ENCODE measurements at regions not wholly inside any gene's neighbourhood (a gene's known extent, or its start where the extent isn't known, plus 50 kb on each side); places are given as distances from the start of the nearest gene placed in this dataset.
A peak's percentile ranks its signal among the peaks of the same experiment; 100 is the strongest.

DNA sequence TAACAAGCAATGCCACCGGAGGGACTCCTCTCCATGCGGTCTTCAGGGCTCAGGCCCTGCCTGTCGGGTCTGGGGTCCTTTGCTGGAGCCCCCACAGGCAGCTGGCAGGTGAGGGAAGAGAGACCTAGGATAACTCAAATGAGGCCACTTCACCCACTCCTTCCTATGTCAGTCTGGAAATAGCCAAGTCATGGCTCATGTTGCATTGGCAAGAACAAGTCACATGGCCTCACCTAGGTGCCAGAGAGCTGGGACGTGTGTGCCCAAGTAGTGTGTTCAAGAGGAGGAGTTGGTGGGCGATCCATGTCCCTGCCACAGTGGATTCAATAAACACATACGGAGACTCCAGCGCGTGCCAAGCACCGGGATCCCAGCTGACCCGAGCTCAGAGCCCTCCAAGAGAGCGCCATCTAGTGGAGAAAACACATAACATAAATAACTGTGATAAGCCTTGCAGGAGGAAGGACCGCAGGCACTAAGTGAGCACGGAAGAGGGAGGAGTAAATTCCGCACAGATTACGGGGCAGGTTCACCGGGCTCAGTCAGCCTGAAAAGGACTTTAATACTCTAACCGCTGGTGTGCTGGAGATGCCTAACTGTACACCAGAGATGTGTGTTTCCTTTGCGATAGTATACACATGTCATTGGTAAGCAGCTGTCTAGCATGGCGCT, 580.8 kb downstream of the CCDC171 start:
- peak; percentile 47 for DNase-seq (ENCODE audit: low spot score)

DNA sequence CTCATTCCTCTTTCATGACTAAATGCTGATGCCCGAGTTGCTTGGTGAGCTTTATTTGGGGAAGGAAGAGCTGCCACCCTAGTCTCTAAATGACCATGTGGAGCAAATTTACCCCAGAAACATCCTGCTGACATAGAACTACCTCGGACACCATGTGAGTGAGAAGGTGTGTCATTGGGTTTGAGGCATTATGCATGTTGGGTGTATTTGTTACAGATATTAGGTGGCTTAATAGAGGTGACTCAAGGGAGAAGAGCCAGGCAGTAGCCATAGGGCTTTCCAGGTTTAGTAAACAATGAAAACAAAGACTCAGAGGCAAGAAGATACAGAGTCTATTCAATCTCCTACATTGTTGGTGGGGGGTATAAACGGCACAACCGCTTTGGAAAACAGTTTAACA, 581.5 kb downstream of the CCDC171 start:
- no peak for DNase-seq (ENCODE audit: low spot score)

DNA sequence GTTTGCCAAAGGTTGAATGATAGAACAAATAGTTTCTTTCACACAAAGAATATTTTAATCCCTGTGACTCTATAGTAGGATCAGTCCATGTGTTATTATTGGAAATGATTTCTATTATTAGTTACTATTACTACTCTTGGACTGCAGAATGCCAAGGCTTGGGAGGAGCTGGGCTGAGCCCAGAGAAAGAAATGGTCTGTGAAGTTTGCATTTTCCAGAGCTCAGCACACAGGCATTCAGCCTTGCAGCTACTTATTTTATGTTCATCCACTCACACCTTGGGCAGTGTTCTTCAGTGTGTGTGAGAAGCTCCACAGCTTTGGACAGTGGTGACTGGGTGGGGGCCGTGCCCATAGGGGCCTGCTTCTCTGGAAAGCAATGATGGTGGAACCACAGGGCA, 583.1 kb downstream of the CCDC171 start:
- no peak for DNase-seq (ENCODE audit: low spot score)

DNA sequence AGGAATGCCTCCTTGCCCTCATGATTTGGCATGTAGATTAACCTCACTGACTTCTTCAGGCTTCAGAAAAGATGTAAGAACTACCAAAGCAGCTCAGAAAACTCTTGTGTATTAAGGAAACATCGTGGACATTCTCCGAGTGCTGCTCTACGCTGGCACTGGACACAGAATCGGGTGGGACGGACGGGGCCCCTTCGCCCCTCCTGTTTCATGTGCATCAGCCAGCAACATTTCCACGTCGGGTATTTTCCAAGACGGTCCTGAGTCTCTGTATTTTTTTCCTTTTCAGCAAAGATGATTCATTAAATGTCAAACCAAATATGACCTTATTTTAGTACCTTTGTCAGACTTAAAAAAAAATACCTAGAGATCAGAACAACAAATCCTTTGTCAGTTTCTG, 583.6 kb downstream of the CCDC171 start:
- no peak for DNase-seq (ENCODE audit: low spot score)

DNA sequence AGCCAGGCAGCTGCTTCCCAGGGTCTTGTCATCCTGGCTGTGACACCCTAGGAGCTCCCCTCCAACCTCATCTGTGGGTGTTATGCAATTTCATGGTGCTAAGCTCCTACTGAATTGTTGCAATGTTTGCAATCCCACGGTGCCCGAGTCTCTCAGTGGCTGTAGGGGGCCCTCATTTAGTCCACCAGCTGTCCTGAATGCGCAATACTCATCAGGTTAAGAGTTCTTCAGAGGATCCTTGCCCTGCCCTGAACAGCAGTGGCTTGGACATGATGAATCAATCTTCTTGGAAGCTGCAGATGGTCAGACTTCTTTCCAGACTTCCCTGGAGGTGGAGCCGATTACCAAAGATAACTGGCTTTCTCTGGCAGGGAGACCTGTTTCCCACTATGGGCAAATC, 584.1 kb downstream of the CCDC171 start:
- no peak for DNase-seq (ENCODE audit: low spot score)

DNA sequence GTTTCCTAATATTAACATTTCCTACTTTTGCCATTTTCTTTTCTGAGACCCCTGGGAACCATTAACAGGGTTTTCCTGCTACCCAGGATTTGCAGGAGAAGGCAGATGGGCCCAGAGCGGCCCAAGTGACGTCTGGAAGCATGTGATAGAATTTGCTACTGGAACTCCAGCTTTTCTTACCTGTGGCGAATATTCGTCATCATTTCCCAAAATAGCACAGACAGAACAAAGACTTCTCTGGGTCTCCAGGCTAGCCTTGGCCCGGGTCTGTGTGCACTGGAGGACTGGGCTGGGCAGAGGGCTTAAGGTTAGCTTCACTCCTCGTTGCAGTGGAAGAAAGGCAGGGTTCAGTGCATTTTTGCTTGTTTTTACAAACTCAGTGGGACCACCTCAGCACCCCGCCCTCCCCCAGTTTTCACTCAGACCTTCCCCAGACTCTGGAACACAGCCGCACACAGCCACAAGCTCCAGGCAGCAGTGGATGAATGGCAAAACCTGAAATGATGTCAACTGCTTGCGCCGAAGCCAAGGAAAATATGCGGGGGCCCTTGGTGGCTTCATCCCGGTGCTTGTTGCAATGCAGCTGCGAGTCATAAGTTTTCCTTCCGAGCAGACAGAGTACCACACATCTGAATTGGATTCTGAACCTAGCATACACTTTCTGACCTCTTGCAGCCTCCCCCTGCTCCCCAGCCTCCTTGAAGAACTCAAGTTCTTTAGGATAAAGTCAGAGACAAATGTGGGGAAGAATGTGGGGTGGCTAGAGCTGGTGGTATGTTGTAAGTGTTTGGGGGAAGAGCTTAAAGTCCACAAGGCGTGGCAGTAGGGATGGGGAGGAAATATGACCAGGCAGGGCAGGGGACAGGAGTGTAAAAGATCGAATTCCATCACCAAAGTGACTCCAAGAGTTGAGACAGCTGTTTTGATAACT, 586.0 kb downstream of the CCDC171 start:
- no peak for DNase-seq (ENCODE audit: low spot score)

DNA sequence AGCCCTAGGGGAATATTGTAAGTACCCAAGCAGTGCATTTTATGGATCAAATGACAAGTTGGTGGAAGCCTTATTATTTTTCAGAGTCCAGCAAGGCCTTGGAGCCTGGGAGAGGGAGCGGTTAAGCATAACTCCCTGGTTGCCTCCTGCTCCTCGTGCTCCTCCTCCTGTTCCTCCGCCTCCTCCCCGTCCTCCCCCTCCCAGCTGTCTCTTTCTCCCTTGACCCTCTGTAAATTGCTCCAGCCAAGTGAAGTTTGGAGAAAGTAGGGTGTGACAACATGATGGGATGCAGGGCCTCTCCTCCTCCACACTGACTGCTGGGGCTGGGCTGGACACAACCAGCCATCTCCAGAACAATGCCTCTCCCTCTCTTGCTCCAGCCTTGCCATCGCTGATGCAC, 586.9 kb downstream of the CCDC171 start:
- DNase-seq (ENCODE audit: low spot score): no peak

DNA sequence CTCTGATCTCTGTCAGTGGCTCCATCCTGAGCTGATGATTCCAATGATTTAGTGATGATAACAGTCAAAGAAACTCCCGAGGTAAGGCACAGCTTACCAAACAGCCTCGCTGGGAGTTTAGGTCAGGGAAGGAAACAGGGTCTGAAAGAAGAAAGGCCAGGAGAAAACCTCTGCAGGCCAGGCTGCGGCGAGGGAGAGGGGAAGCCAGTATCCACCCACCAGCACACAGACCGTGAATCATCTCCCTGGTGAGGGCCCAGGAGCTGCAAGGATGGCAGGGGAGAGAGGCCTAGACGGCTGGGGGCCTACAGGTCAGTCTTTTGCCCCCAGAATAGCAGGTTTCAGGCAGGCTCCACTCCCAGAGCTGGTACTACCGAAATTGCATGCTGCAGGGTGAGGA, 590.5 kb downstream of the CCDC171 start:
- no peak for DNase-seq (ENCODE audit: low spot score)

DNA sequence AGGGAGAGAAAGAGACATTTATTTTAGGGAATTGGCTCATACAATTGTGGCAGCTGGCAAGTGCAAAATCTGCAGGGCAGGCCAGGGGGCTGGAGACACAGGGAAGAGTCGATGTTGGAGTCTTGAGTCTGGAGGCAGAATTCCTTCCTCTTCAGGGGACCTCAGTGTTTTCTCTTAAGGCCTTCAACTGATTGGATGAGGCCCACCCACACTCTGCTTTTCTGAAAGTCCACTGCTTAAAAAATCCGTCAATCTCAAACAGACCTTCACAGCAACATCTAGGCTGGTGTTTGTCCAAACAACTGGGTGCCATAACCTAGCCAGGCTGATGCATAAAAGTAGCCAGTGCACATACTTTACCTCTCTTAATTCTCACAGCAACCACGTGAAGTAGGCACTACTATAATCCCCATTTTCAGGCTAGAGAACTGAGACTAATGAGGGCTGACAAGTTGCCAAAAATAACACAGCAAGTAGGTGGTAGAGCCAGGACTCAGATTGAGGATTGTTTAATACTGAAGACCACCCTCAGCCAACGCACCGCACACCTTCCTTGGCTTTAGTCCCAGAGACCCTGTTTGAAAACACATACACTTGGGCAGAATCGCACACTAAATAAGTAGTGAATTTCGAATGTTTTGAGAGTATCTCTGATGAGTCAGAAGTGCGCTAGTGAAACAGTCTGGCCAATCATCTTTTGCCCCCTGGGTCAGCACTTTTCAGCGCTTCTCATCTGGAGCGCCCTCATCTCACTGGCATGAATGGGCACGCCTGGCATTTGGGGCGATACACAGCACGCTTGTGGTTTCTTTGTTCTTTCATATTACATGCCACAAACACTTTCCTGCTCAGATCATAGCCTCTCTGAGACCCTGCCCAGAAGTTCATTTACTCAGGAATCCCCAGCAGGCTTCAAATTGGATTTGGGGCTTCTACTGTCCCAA, 591.4 kb downstream of the CCDC171 start:
- no peak for DNase-seq (ENCODE audit: low spot score)

DNA sequence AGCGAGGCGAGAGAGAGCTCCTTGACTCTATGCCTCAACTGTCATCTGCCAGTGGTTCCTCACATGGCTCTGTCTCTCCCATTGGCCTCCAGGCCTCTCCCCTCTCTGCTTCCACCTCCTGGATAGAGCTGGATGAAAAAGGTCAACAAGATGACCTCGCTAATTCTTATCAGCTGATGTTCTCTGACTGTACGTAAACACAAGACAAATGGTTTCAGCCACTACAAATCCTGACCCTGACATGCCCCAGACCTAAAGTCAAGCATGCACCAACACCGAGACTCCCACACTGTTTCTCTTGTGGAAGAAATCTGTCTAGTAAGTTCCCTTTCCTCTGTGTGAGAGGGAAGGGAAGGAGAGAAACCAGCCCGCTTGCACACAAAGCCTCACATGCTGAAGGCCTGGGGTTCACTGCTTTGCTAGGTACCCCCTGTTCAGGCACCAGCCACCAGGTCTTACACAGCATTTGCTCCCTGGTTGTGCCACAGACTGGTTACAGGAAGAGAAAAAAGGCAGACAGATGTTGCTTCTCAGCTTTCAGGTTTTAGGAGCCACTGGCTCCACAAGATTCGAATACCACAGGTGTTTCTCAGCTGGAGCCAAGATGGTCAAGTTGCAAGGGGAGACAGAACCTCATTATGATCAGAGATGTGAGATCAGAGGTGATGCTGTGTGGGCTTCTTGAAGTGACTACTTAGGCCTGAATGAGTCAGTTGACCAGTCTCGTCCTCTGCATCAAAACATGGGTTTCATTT, 592.5 kb downstream of the CCDC171 start:
- no peak for DNase-seq (ENCODE audit: low spot score)

DNA sequence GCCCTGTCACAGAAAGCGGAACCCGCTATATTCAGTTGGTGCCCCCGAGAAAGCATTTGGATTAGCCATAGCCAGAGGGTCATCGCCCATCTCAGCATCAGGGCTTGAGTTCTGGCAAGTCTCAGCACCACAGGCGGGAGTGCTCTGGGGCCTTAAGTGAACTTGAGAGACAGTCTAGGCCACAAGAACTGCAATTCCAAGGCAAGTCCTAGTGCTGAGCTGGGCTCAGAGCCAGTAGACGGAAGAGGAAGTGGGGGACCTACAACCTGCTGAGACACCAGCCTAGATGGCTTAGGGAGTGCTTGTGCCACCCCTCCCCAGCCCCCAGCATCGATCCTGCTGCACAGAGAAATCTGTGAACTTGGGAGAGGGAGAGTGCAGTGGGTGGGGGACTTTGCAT, 594.9 kb downstream of the CCDC171 start:
- DNase-seq (ENCODE audit: low spot score): no peak

DNA sequence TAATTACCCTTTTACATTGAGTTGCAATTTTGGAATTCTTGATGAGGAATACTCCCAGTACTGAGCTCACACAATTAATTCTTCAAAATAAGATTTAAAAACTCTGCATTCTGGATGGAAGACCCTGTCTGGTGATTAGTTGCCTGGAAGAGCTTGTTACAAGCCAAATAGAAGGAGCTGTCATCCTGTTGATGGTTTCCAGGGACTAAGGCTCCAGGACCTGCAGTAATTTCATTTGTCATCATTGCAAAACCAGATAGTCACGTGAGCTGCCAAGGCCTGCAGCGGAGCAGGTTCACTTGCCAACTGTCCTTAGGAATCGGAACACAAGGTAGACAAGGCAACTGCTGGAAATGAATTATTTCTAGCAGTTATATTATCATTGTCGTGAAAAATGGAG, 597.7 kb downstream of the CCDC171 start:
- no peak for DNase-seq (ENCODE audit: low spot score)

DNA sequence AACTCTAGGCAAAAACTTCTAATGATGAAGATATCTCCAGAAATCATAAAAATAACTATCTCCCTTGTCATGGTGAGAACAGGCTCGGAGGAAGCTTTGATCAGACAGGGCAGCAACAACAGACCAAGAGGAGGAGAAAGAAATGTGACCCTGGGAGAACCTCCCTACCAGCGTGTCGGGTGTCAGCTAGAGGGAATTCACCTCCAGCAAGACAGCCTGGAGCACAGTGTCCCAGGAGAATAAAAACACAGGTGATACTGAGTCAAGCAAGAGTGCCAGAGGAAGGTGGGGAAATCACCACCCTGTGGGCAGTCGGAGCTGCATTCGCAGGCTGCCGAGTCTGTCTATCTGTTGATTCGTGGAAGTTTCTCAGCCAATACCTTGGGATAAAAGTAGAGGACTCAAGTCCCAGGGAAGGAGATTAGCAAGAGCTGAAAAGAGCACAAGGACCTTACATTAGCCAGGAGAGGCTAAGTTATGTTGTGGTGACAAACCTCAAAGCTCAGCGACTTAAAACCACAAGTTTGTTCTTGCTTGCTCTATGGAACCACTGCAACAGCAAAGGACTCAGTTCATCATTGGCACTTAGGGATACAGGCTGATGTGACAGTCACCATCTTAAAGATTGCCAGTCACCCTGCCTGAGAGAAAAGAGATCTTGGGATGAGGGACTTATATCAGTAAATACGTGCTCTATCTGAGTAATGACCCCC, 598.3 kb downstream of the CCDC171 start:
- DNase-seq (ENCODE audit: low spot score): no peak

DNA sequence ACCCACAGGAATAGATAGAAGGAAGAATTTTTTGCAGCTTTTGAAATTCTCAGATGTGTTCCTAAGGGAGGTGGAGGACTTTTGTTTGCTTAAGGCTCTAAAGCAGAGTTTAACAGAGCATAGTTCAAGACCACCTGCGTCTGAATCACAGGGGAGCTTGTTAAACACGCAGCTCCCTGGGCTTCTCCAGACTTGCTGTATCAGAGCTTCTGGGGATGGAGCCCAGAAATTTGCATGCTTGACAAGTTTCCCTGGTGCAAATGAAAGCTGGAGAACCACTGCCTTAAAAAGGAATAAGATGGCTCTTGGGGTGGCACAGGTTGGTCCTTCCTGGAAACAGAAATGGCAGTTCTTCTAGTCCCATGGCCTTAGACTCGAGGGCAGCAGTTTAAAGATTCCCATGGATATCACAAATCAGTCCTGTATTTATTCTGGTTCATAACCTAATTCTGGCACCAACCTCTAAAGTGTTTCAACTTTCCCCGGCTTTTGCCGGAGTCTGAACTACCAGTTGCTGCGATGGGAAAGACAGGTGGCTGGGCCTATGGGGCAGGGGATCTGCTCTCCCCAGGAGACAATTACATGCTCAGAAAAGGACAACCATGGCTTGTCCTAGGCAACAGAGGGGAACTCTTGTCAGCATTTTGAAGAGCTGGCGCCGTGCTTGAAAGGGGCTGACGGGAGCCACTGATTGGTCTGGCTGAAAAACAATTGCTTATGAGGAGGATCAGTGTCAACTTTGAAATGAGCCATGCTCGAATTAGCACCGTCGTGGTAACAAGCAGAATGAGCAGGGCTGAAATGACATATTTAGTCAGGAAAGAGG, 599.6 kb downstream of the CCDC171 start:
- no peak for DNase-seq (ENCODE audit: low spot score)

DNA sequence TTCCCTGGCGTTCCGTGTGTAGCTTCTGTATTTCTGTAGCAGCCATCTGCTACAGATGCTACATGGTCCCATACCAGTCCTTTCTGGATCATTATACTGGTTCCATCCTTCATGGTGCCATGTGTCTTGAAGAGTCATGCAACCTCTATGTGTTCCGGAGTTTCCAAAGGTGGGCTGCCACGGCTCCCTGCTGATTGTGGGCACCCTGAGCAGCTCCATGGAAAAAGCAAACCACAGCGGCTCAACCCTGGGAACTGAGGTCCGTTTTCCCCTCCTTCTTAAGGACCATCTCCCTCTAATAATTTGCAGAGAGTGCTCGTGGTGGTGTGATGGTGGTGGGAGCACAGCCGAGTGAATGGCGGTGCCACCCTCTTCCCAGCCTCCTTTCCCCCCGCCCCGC, 600.4 kb downstream of the CCDC171 start:
- DNase-seq (ENCODE audit: low spot score): no peak

DNA sequence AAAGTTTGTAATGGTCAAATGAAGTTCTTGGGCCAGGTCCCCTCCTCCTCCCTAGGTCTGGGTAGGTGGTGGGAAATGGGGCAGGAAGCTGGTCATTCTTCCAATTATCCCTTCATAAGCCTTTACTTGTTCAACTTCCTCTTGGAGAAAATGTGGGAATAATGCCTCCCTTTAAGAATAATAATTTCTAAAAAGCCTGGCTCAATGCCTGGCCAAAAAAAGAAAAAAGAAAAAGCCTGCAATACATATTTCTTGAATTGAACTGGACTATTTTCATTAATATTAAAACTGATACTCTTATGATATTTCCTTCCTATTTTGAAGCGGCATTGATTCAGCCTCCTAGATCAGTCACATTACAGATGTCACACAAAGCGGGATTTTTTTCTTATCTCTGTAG, 600.9 kb downstream of the CCDC171 start:
- no peak for DNase-seq (ENCODE audit: low spot score)

DNA sequence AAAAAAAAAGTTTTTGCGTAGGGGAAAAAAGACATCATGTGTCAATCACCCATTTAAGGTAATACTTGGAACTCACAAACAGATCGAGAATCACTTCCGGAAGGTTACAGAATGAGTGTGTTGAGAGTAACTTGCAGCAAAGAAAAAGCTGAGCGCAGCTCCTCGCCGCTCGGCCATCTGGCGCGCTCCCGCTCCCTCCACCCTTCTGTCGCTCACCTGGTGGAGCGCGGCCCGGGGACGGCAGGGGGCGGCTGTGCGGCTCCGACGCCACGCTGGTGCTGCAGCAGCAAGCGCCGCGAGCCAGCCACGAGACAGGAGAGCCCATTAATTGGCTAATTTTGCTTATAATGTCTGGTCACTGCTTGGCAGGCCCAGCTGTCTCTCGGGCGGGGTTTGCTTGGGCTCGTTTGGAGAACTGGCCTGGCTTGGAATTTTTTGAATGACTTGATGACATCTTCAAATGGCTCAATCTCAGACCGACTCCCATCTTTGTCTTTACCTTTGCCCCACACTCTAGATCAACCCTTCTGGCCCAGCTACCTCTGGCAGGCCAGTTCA, 601.8 kb downstream of the CCDC171 start:
- peak; percentile 31 for DNase-seq (ENCODE audit: low spot score)

DNA sequence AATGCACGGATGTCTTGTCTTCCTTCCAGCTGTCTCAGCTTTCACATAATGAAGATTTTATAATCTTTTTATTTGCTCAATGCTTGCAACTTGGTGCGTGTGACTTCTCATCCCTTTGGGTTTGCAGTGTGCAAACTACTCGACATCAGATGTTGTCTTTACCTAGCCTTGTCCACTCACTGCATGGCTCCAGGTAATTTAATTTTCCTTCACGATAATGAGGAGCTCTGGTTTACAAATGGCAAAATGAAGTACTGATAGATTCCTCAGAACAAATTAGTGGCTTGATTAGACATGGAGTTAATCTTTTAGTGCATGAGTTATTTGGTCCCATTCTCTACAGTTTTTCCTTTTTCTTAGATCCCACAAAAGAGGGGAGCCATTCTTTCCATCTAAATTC, 603.0 kb downstream of the CCDC171 start:
- DNase-seq (ENCODE audit: low spot score): no peak

DNA sequence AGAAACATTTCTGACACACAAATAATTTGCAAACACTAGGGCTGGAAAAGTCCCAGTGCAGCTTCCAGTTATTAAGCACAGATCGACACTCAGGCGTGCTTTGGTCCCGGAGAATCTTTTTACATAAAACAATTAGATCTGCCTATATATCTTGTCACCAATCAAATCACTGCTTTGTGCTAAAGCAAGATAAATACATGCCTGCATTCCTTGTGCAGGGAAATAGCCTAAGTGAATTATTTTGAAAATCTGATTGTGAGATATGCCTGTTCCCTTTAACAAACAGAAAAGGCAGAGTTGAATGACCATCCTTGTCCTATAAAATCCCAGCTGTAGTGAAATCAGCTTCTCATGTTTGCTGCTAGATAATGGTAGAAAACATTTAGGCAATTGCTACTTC, 604.4 kb downstream of the CCDC171 start:
- no peak for DNase-seq (ENCODE audit: low spot score)

DNA sequence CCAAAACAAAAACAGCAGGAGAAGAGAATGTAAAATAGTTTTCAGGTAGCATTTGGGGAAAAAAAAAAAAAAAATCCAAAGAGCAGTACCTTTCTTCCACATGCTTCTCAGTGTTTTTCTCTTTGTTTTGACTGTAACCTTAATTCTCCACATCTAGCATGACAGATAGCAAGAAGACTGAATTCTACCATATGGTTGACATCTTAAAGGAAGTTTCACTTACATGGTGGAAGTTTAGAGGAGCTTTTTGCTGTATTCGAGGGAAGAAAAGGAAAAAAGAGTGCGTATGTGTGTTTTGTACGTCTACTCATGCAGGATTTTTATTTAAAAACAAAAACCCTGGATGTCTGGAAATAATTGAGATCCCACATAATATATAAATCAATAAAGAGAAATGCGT, 604.8 kb downstream of the CCDC171 start:
- DNase-seq (ENCODE audit: low spot score): no peak

Measured in germinal center (tissue), 1 donor.